ENCODE measurements at regions not wholly inside any gene's neighbourhood (a gene's known extent, or its start where the extent isn't known, plus 50 kb on each side); places are given as distances from the start of the nearest gene placed in this dataset.
A peak's percentile ranks its signal among the peaks of the same experiment; 100 is the strongest.
"Not testable (repeated sequence)": the region's sequence is repeated elsewhere in the genome, so short reads cannot be mapped to it uniquely, and the experiment has no call there.

DNA sequence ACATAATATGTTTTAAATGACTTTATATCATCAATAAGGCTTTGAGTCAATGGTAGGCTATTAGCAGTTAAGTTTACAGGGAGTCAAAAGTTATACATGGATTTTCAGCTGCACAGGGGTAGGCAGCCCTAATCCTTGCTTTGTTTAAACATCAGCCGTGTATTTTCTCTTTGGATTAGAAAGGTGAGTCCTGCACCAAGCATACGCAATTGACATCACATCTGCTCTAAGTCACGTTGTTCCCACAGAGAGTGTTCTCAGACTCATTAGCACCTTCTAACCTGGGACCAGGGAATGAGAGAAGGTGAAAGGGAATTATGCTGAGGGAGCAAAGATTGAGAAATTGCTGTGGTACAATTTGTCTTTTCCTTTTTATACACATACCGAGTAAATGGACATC lies 148.6 kb upstream of the ZNF804B start:
- no peak for DNase-seq

DNA sequence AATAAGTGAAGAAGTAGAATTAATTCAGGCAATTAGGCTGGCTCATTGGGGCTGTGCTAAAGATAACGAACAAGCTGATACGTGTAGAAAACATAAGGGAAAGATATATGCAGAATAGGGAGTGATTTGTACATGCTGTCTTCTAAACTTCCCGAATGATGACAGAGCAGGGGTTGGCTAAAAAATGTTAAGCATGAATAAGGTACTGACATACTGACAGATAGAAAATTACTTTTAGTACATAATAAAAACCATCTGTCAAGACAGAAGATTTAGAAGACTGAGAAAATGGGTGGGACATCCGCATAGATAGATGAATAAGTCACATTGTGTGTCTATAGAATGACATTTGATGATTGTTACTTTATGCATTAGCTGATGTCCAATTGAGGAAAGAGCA lies 158.8 kb upstream of the ZNF804B start:
- no peak for DNase-seq

DNA sequence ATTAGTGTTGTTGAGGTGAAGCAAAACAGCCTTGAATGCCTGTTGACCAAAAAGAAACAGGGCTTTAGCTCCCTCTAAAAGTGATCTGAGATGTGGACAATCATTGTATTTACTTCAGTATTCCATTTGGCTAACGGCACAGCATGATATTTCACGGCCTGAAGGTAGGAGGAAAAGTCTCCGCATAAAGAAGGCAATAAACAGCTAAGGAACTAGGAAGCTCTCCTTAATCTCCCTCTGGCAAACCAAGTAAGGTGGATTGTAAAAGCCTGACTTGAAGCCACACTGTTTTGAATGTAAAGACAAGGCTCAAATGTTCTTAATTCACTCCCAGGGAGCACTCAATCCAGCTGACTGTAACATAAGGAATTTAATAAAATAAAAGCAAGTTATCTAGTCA lies 160.0 kb upstream of the ZNF804B start:
- no peak for DNase-seq

DNA sequence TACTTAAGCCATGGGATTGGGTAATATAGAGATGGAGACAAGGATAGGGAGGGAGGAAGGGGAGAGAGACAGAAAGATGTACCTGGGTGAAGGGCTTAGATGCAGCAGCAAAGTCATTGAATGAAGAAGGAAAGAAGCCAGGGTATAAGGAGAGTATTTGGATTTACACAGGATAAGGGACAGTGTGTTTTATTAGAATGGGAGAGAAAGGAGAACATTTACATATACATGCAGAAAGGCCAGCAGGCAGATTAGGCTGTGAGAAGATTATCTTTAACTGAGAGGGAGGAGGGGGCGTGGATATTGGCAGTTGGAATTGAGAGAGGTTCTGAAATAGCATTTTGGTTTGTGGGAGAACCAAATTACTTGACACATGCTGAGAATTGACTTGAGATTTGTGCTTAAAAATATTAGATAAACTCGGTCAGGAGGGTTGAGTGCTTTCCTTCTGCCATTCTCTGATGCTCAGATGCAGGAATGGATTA lies 161.5 kb upstream of the ZNF804B start:
- DNase-seq: no peak

DNA sequence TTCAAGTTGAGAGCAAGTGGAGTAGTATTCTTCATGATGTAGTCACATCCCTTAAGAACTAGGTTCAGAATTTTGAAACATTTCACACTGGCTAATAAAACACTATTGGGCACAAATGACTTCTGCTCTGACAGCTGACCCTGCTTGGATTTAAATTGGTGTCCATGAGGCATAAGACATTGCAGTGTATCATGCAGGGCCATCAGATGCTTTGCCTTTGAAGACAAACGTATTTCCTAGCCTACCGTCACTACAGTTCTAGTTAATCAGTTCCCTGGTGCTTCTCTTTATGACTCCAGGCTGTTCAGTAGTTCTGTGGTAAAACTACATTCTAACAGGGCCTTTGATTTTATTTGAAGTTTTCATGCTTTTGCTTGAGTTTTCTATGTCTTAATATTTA lies 168.5 kb upstream of the ZNF804B start:
- DNase-seq: no peak

DNA sequence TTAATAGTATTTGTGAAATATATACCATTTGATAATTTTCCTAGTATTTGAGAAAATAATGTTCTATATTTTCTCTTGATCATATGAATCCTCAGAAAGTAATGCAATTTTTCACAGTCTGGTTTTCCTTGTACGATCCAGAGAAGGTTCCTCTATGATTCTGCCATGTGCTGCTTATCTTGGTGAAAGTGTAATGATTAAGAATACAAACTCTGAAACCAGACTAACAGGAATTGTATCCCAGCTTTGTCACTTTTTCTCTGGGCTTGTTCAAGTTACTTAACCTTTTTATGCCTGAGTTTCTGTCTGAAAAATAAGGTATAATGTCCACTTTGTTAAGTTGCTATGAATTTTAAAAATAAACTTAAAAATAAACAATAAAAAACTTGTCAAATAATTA lies 169.6 kb upstream of the ZNF804B start:
- DNase-seq: no peak

DNA sequence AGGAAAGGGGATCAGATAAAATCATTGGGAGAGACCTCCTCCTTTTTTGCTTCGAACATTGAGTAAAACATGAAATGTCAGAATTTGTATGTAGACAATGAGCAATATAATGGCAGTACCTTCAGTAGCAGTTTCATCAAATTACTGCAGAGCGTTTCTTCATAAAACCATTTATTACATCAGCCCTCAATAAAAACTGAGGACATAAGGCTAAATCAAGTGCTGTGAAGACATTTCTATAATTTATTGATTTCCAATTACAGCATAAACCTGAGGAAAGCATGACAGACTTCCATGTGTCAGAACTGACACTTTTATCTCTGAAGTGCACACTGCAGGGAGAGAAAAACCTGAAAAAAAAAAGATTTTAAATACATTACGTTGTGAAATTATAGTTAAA lies 172.6 kb upstream of the ZNF804B start:
- no peak for DNase-seq

DNA sequence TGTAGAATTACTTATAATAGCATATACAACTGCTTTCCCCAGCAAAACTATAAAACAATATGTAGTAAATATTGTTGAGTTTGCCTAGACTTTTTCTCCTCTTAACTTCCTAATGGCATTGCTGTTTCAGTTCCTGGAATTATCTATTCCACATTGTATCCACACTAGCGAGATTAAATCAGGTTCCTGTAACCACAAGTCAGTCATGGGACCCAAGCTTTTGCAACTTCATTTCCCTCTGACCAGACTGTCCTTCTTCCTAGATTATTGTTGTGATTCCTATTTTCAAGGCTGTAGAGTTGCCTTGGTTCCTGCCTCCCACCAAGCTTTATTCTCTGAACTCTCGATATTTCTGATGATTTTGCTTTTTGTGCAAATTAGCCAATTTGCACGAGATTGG lies 173.3 kb upstream of the ZNF804B start:
- DNase-seq: no peak

DNA sequence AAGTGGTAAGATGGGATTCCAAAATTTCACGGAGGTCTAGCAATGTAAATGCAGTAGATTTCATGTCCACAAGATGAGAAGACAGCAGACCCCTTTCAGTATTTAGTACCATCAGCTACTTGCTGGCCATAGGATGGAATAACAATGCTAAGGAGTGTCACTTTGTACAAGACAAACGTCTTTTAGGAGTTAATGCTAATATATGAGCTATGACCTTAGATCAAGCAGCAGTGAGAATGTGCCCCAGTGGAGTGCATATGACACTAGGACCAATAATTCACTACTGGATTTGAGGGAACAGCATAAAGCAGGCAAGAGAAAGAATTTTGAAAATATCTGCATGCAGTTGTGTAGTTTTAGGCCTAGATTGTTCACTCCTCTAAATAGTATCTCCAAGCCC lies 182.8 kb upstream of the ZNF804B start:
- DNase-seq: no peak

DNA sequence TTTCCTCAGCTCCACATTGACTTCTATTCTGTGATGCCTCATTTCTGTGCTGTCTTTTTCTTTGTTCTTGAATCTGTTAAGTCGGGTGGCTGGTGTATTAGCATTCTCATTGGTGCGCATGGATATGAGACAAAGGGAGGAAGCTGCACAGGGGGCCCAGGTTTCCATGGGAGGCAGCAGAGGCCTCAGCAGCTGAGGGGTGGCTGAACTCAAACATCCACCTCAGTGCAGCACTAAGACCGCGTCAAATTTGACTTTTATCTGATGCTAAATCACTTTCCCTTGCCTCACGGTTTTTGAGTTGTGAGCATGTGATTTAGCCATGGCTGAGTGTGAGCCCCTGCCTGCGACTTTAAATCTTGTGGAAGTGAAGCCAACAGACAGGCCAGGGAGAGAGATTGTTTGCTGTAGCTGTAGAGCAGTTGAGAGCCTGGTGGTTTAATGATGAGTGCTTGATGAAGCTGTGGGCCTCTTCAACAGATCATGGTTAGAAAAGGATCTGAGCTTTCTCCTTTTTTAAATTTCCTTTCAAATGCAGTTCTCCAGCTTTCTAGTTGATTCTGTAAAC lies 193.3 kb upstream of the ZNF804B start:
- DNase-seq: no peak

DNA sequence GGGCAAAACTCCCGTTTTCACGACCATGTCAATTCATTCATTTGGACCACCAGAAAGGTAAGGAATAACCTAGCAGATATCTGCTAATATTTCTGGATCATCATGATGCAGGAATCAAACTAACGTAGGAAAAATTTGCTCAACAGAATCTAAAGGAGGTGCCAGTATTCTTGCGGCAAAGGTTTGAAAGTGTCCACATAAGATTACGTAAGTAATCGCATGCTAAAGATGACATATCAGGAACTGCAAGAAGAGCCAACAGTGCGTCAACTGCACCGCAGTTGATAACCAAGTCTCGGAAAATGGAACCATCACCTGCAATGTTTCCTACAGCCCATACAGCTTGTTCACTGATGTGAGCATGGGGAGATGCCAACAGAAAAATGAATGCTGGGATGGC lies 194.1 kb upstream of the ZNF804B start:
- DNase-seq: no peak

DNA sequence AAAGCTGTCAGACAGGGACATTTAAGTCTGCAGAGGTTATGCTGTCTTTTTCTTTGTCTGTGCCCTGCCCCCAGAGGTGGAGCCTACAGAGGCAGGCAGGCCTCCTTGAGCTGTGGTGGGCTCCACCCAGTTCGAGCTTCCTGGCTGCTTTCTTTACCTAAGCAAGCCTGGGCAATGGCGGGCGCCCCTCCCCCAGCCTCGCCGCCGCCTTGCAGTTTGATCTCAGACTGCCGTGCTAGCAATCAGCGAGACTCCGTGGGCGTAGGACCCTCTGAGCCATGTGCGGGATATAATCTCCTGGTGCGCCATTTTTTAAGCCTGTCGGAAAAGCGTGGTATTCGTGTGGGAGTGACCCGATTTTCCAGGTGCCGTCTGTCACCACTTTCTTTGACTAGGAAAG lies 203.1 kb upstream of the ZNF804B start:
- DNase-seq: not testable (repeated sequence)

DNA sequence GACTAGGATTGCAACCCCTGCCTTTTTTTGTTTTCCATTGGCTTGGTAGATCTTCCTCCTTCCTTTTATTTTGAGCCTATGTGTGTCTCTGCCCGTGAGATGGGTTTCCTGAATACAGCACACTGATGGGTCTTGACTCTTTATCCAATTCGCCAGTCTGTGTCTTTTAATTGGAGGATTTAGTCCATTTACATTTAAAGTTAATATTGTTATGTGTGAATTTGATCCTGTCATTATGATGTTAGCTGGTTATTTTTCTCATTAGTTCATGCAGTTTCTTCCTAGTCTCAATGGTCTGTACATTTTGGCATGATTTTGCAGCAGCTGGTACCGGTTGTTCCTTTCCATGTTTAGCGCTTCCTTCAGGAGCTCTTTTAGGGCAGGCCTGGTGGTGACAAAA lies 204.7 kb upstream of the ZNF804B start:
- DNase-seq: not testable (repeated sequence)

DNA sequence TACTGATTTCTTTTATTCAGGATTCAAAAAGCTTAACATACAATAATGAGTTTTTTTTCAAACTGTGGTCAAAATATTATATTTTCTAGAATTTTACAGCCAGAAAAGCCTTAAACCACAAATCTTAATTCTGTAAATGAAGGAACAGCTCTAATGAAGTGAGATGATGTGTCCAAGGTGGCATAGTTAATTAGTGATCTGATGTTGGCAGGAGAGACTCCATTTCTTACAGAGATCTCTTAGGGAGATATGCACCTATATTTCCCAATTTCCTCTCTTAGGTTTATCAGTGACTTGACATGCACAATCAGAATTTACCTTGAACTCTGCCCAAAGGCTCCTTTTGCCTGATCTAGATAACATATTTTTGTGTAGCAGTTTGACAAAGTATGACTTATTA lies 211.1 kb upstream of the ZNF804B start:
- no peak for DNase-seq

DNA sequence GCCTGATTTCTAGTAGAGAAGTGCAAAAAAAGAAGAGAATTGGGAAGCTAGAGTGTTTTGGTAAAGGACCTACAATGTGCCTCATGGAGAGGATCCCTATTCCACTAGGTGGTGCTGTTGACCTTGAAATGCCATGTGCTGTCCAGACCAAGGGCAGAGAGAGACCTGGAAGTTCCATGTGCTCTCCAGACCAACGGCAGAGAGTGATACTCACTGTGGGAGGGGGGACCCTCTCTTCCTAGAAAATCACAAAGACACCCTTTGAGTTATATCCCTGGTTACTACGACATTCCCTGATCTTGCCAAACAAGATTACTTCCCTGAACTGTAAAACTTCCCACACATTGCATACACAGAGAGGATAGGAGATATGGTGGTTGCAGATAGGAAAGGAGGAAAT lies 212.7 kb upstream of the ZNF804B start:
- peak in 1 of 2 donors; percentile 4 for DNase-seq

DNA sequence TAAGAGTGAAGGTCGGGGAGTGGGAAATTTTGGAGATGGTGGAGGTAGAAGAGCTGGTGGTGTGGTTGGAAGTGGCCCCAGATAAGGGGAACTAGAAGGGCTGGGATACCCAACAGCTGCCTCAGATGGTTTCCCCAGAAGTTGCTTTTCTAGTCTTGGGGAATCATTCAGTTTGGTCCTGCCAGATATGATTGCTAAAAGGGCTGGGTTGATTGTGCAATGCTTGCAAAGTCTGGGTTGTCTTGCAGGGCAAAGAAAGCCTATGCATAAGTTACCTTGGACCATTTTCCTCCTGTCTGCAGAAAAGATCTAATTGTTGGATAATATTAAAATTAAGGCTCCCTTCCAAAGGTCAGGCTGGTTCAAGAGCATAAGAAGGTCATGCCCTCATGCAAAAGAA lies 213.8 kb upstream of the ZNF804B start:
- no peak for DNase-seq

DNA sequence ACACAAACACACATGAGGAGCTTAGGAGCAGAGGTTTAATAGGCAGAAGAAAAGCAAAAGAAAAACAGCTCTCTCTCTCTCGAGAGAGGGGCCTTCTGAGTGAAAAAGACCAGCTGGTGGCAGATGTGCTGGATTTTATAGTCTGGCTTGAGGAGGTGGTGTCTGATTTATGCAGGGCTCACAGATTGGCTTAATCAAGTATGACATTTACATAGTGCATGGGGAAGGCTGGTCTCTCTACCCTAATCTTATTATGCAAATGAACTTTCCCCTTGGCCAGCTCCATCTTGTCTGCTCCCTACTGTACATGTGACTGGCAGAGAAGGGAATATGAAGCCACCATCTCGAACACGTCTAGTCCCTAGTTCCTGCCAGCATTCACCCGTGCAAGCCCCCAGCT lies 219.5 kb upstream of the ZNF804B start:
- no peak for DNase-seq

DNA sequence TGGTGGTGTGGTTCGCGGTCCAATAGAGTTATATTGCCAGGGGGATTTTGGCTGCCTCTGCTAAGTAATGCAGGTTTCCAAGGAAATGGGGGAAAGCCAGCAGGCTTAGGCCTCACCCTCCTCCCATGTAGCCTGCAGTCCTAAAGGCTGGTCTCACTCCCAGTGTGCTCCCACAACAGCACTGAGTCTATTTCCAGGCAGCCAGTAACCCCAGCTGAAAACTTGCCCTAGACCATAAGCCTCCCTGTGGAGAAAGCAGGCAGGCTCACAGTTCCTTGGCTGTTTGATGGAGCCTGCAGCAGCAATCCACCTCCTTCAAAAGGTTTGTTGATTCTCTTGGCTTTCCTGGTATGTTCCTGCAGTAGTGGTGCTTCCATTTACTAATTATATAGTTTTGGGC lies 220.0 kb upstream of the ZNF804B start:
- DNase-seq: no peak

DNA sequence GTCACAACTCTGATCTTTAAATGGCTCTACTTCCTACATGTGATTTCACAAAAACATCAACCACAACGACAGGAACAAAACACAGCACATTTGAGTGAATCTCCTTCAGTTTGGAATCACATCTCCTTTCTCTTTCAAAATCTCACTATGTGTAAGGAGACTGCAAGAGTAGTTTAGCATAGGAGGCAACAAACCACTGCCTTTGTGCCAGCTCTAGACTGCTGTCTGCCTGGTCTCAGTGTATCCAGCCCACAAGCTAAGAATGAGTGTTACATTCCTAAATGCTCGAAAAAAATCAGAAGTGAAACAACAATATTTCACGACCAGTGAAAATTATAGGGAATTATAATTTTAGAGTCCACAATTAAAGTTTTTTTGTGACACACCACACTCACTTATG lies 217.0 kb upstream of the STEAP4 start:
- DNase-seq: no peak

DNA sequence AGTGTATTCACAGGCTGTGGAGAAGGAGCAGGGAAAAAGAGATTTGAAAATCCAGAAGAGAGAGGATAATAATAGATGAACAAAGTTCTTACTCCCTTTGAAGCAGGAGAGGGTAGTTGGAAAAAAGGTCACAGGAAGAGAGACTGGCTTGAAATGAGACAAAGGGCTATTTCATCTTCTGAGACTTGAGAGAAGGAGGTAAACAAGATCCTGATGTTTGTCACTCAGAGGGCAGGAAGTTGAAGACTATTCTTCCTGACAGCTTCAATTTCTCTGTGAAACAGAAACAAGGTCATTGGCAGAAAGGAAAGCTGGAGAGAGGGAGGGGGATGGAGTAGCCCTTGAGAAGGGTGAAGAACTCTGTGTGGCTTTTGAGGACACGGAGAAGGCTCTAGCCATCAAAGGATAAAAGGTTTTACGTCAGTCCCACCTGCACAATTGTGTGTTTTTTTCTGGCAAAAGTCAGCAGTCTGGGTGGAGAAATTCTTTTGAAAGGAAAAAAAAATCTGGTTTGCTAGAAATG lies 216.1 kb upstream of the STEAP4 start:
- DNase-seq: no peak

DNA sequence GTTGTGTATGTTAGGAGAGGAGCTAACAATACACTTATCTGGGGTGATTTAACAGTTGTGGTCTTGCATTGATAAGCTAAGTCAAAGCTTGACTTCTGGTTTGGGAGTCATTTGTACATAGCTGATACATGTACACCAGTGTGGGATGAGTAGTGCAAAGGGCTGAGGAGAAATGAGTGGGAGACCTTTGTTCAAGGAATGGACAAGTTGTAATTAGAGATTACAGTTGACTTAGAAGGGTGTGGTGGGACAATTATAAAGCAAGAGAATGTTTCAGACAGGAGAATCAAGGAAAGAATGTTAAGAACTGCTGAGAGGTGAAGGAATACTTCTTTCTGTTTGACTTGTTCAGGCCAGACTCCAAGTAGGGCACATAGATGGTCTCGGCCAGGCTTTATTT lies 209.7 kb upstream of the STEAP4 start:
- DNase-seq: no peak

DNA sequence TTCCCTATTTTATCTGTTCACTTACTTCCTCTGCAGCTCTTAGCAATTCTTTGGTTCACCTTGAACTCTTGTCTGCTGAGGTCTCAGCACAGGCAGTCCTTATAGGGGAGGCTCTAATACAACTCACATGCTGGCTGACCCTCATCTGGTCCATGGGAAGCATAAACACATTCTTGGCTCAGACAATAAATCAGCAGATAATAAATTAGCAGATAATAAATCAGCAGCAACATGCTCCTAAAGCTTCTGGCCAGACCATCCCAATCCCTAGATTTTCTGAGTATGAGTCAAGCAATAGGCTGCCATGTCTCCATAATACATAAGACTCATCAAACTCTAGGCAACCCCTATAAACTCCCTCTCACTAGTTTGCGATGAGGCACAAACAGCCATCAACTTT lies 208.6 kb upstream of the STEAP4 start:
- DNase-seq: no peak

DNA sequence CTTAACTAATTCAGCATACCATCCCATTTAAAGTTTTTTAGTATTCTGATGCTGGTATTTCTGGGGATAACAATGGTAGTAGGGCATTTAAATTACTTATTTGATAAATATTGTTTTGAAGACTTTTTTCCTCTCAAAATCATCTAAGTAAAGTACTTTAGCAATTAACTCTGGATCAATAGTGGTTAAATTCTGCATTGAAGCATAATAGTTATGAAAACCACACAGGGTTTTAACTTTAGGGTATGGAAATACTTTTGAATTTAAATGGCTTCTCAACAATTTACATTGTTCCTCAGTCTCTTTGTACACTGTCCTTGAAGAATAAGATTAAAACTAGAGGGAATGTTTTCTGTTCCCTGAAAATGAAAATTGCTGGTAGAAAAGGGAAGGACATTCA lies 202.6 kb upstream of the STEAP4 start:
- DNase-seq: no peak

DNA sequence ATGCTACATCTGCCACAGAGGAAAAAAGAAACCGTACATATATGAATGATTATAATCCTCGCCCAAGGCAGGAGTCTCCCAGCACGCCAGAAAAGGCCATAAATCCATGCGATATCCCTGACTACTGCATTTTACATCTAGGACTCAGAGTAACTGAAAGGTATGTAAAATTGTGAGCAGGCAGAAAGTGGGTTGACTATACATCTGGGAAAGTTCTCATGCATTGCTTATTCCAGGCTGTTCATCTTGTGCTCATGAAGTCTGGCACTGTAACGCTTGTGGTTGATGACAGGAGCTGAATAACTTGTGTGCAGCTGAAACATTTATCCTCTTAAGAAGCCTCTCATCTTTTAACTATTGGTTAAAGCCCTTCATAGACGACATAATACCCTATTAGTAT lies 193.4 kb upstream of the STEAP4 start:
- no peak for DNase-seq

DNA sequence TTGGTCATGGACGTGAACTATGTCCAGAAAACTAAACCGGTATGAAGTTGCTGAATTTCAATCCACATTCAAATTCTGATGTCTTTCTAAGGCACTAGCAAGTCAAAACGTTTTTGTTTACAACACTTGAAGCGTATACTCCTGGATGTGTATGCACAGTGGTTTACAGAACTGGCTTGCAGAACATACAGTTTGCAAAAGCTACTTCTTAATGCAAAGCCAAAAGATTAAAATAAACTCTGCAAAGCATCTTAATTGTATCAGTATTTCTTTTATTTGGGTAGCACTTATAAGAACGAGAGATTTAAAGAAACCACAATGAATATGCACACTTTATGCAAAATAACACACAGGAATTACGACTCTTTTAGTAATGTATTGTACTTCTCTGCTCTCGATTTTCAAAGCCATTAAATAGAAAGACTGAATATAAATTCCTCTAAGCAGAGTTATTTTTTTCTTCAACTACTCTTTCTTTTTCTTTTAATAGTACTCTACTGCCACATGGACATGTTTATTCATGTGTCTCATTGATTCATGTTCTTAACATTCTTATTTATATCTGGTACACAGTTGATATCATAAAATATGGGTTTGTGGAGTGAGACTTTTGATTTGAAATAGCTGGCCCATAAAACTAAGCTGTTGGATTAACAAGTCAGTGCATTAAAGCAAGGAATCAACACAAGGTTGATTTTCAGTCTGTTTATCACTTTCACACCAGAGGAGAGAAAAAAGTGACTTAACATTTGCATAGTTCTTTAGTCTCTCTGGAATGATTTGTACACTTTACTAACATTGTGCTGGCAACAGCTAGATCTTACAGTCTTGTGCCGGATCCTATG lies 189.4 kb upstream of the STEAP4 start:
- DNase-seq: no peak

Measured in stimulated activated CD4-positive, alpha-beta T cell treated with anti-CD3 and anti-CD28 coated beads, Interleukin-2, amount 100 ng/mL, for 24 hours (primary cell).